IMR-90 (cell line): ENCODE measurements at regions not wholly inside any gene's neighbourhood (a gene's known extent, or its start where the extent isn't known, plus 50 kb on each side); places are given as distances from the start of the nearest gene placed in this dataset.

Experiments
- BHLHE40 ChIP-seq: fragments of 150-350 bp; IDR thresholded peaks from 2 replicates; pipeline ENCODE4 v1.6.1; 2016; ENCODE audit warnings: mild to moderate bottlenecking, low read depth, low read length
- CHD1 ChIP-seq: IDR thresholded peaks from 2 replicates; pipeline ENCODE4 v1.6.1; 2012; ENCODE audit warnings: low read depth, low read length, improper control_type of control experiment
- FOS ChIP-seq: fragments of 150-350 bp; IDR thresholded peaks from 2 replicates; pipeline ENCODE4 v1.6.1; 2016; ENCODE audit warnings: low read depth, low read length
- MAFK ChIP-seq: IDR thresholded peaks from 2 replicates; pipeline ENCODE4 v1.6.1; 2012; ENCODE audit warnings: low read depth, low read length, improper control_type of control experiment
- MAZ ChIP-seq: IDR thresholded peaks from 2 replicates; pipeline ENCODE4 v1.6.1; 2012; ENCODE audit warnings: low read depth, mild to moderate bottlenecking, low read length, improper control_type of control experiment, moderate library complexity, borderline replicate concordance
- NFE2L2 ChIP-seq: fragments of 150-350 bp; IDR thresholded peaks from 2 replicates; pipeline ENCODE4 v1.6.1; 2016; ENCODE audit warnings: low read depth, mild to moderate bottlenecking, low read length
- POLR2A ChIP-seq: IDR thresholded peaks from 2 replicates; pipeline ENCODE4 v1.6.1; 2012; ENCODE audit warnings: mild to moderate bottlenecking, low read depth, low read length
- RAD21 ChIP-seq: IDR thresholded peaks from 2 replicates; pipeline ENCODE4 v1.6.1; 2012; ENCODE audit warnings: low read length, improper control_type of control experiment
- RFX5 ChIP-seq: IDR thresholded peaks from 2 replicates; pipeline ENCODE4 v1.8.0; 2012; ENCODE audit warnings: low read depth, mild to moderate bottlenecking, low read length, moderate library complexity
- SMC3 ChIP-seq: fragments of 150-350 bp; IDR thresholded peaks from 2 replicates; pipeline ENCODE4 v1.6.1; 2016; ENCODE audit warnings: low read depth, mild to moderate bottlenecking, antibody characterized with exemption, low read length, moderate library complexity
- TF ChIP-seq, protein P1 (sequence below): conservative IDR thresholded peaks from 2 replicates; pipeline ENCODE4 v1.5.1; 2012; ENCODE audit warnings: mild to moderate bottlenecking, low read depth, low read length, improper control_type of control experiment
- TF ChIP-seq, protein P2 (sequence below): fragments of 150-350 bp; IDR thresholded peaks from 2 replicates; pipeline ENCODE4 v1.6.1; 2016; ENCODE audit warnings: low read depth, mild to moderate bottlenecking, low read length, moderate library complexity, borderline replicate concordance

DNA sequence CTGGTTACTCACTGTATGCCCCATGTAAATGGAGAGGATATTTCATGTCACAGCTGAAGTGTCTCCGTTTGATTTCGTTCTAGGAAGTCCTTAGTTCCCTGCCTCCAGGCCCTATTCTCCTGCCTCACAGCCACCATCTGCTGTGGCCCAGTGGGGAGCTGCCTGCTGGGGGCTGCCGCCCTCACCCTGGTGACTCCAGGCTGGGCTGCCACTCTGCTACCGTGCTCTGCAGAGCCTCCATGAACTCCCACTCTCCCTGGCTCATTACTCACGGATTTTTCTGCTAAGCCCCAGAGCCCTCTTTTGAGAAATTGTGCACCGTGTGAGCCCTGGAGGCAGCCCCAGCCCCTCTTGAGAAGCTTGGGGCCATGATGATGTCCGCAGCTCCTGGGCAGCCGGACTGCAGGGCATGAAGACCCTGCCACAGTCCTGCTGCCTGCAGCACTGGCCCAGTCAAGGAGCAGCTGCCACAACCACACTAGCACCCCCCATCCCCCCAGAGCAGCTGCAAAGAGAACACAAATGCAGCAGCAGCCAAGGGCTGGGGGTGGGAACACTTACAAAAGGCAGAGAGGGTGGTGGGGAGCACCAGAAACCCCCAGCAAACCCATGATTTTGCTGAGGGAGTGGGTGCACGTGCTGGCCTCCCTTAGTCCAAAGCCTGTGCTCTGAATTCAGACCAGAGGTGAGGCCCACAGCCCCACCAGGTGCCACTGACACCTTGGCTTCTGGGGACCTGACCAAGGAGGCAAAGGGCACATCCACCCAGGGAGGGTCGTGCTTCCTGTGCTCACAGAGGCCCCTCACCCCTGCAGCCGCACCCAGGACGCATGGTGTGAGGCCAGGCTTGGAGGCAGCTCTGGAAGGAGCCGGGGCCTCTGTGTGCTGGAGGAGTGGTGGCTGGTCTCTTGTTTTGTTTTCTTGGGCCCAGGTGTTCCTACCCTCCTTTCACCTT lies 270.2 kb upstream of the RAB6C start:
- TF ChIP-seq, protein P1, sequence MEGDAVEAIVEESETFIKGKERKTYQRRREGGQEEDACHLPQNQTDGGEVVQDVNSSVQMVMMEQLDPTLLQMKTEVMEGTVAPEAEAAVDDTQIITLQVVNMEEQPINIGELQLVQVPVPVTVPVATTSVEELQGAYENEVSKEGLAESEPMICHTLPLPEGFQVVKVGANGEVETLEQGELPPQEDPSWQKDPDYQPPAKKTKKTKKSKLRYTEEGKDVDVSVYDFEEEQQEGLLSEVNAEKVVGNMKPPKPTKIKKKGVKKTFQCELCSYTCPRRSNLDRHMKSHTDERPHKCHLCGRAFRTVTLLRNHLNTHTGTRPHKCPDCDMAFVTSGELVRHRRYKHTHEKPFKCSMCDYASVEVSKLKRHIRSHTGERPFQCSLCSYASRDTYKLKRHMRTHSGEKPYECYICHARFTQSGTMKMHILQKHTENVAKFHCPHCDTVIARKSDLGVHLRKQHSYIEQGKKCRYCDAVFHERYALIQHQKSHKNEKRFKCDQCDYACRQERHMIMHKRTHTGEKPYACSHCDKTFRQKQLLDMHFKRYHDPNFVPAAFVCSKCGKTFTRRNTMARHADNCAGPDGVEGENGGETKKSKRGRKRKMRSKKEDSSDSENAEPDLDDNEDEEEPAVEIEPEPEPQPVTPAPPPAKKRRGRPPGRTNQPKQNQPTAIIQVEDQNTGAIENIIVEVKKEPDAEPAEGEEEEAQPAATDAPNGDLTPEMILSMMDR, result no peak
- TF ChIP-seq BHLHE40 (no peak), SMC3 (no peak), RFX5 (no peak), FOS (no peak), RAD21 (no peak), MAFK (no peak), NFE2L2 (no peak), MAZ (no peak), CHD1 (no peak), POLR2A (no peak)
- TF ChIP-seq, protein P2, sequence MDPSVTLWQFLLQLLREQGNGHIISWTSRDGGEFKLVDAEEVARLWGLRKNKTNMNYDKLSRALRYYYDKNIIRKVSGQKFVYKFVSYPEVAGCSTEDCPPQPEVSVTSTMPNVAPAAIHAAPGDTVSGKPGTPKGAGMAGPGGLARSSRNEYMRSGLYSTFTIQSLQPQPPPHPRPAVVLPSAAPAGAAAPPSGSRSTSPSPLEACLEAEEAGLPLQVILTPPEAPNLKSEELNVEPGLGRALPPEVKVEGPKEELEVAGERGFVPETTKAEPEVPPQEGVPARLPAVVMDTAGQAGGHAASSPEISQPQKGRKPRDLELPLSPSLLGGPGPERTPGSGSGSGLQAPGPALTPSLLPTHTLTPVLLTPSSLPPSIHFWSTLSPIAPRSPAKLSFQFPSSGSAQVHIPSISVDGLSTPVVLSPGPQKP, result no peak
